BJ (cell line): ENCODE measurements at regions not wholly inside any gene's neighbourhood (a gene's known extent, or its start where the extent isn't known, plus 50 kb on each side); places are given as distances from the start of the nearest gene placed in this dataset.

Experiments used
- CTCF ChIA-PET: fragments of 350-600 bp; formaldehyde crosslinking; extraction: SDS; loops from one replicate; lab custom pipeline; 2021; ENCODE audit warnings: antibody characterized with exemption, inconsistent platforms; lab: Yijun Ruan, JAX
- POLR2A ChIA-PET: fragments of 300-600 bp; sonication (Branson Sonifier 250); formaldehyde crosslinking; extraction: SDS; loops from one replicate; lab custom pipeline; 2021; ENCODE audit warnings: antibody characterized with exemption; lab: Charles Lee
- DNase-seq: peaks from one replicate; pipeline ENCODE4 v3.0.0-alpha.2; 2011; ENCODE audit warnings: low read depth
- H3K27me3 ChIP-seq: 2 replicates; pipeline ENCODE4 v1.6.0; 2011; ENCODE audit warnings: low read length; ENCODE audit not compliant: control insufficient read depth, insufficient read depth
- H3K36me3 ChIP-seq: 2 replicates; pipeline ENCODE4 v1.5.1; 2011; ENCODE audit warnings: low read length; ENCODE audit not compliant: control insufficient read depth, insufficient read depth
- H3K4me3 ChIP-seq: 2 replicates; pipeline ENCODE4 v1.5.1; 2011; ENCODE audit warnings: low read depth, mild to moderate bottlenecking, control low read depth, low read length
- CTCF ChIP-seq: IDR thresholded peaks from 2 replicates; pipeline ENCODE4 v1.5.1; 2011; ENCODE audit warnings: low read depth, mild to moderate bottlenecking, control low read depth, inconsistent platforms, low read length, moderate library complexity; ENCODE audit not compliant: insufficient read depth

DNA sequence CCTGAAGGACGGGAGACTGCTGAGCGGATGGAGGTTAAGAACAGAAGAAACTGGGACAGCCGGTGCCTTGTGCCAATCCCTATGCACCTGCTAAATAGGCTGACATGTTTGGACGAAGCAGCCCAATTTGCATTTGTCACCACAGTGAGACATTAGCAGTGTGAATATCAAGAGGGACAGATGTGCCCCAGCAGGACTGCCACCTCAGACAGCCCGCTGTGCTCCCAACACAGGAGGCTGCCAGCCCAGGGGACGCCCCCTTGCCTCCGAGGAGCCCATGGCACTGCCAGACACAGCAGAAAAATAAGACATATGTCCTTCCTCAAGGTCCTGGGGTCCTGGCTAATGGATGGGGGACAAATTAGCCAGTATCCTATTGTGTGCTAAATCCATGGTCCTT lies 306.7 kb upstream of the POU3F3 start:
- no peak for TF ChIP-seq CTCF
- ChIA-PET POLR2A (no interaction called here), CTCF (no interaction called here)
- no peaks in the 10 kb centered on the region for H3K27me3 ChIP-seq
- H3K4me3 ChIP-seq, result no peak overlapping the region
- DNase-seq, result no peak
- H3K36me3 ChIP-seq, result no peaks in the 10 kb centered on the region

DNA sequence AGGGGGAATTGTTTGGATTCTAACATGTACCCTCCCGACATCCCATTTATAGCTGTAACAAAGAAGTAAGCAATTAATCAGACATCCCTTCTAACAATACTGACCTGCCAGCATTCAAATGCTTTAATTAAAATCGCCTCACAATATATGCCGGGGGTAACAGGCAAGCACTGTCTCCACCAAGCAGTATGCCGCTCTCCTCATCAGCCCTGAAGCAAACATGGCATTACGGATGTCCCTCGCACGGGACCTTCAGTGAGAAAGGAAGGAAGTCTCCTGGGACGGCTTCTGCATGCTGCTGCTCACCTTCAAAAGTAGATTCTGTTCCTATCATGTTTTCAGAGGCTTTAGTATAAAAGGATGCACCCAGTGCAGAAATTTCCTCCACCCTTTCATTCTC lies 292.7 kb upstream of the POU3F3 start:
- no peaks in the 10 kb centered on the region for H3K27me3 ChIP-seq
- no peaks in the 10 kb centered on the region for H3K36me3 ChIP-seq
- no peak for TF ChIP-seq CTCF
- ChIA-PET CTCF (interaction anchor here (0.6 to 1.2 kb wide), 3 partner anchors 11 to 34 kb away, joined by 3 read pairs; no protein-coding TSS in a partner anchor), POLR2A (no interaction called here)
- DNase-seq, result no peak
- no peak overlapping the region for H3K4me3 ChIP-seq

GRCh38 chr2:104562537-104562936 lies 291.4 kb upstream of the POU3F3 start:
- H3K4me3 ChIP-seq, result no peak overlapping the region
- no peaks in the 10 kb centered on the region for H3K27me3 ChIP-seq
- ChIA-PET POLR2A (no interaction called here), CTCF (no interaction called here)
- no peak for DNase-seq
- no peak for TF ChIP-seq CTCF
- no peaks in the 10 kb centered on the region for H3K36me3 ChIP-seq

DNA sequence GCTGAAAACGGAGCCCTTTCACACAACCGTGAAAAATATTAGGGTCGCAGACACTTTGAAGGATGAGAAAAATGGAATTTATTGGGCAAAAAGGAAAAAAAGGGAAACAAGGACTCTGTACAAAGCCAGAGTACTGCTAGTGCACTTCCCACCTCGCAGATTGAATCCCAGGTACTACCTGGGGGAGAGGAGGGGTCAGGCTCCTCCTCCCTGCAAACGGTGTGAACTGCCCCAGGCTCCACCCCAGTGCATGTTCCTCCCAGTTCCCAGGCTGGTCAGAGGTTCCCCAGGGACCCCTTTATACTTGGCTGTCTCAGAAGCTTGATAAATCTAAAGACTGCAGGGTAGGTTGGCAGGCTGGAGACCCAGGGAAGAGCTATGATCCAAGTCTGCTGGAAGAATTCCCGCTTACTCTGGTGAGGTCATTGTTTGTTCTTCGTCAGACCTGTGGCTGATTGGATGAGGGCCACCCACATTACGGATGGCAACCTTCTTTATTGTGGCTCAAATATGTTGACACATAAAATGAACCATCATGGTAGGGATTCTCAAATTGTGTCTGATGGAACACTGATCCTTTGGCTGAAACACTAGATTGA lies 290.4 kb upstream of the POU3F3 start:
- H3K36me3 ChIP-seq, result no peaks in the 10 kb centered on the region
- CTCF ChIA-PET, result no interaction called here
- H3K27me3 ChIP-seq, result no peaks in the 10 kb centered on the region
- POLR2A ChIA-PET, result no interaction called here
- DNase-seq, result no peak
- no peak overlapping the region for H3K4me3 ChIP-seq
- no peak for TF ChIP-seq CTCF

DNA sequence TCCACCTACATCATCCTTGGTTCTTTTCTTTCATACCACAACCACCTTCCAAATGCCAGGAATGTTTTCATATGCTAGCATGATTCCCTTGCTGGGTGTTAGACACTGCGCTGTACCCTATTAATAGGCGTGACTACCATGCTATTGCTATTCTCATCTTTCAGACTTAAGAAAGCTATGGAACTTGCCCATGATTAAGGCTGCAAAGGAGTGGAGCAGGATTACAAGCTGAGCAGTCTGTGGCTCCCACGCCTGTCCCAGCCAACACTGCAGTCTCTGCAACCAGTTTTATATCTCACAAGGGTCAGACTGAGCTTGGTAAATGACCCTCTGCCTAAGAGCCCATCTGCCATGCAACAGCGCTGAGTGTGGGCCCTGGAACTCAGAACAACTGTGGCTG lies 285.7 kb upstream of the POU3F3 start:
- CTCF ChIA-PET, result no interaction called here

More for the DNA sequence above, 285.7 kb upstream of the POU3F3 start:
- TF ChIP-seq CTCF, result no peak
- POLR2A ChIA-PET, result no interaction called here
- Histone ChIP-seq H3K27me3 (no peaks in the 10 kb centered on the region), H3K36me3 (no peaks in the 10 kb centered on the region), H3K4me3 (no peak overlapping the region)
- DNase-seq, result no peak
